GM21786 (cell line): ENCODE measurements at regions not wholly inside any gene's neighbourhood (a gene's known extent, or its start where the extent isn't known, plus 50 kb on each side); places are given as distances from the start of the nearest gene placed in this dataset.
A peak's percentile ranks its signal among the peaks of the same experiment; 100 is the strongest.

Experiments used
- ATAC-seq: cut with Tn5 transposase; IDR thresholded peaks from one replicate; pipeline ENCODE4 v1.9.1; 2021; ENCODE audit not compliant: unreplicated experiment

GRCh38 chr18:25815659-25816058, 274.8 kb downstream of the SS18 start:
- no peak for ATAC-seq

- peak; percentile 90 for ATAC-seq
Measured at GRCh38 chr18:25814841-25815458, 275.5 kb downstream of the SS18 start.

GRCh38 chr18:25813110-25813509, 277.3 kb downstream of the SS18 start:
- ATAC-seq = no peak

GRCh38 chr18:25810736-25811135, 279.7 kb downstream of the SS18 start:
- ATAC-seq = no peak

DNA sequence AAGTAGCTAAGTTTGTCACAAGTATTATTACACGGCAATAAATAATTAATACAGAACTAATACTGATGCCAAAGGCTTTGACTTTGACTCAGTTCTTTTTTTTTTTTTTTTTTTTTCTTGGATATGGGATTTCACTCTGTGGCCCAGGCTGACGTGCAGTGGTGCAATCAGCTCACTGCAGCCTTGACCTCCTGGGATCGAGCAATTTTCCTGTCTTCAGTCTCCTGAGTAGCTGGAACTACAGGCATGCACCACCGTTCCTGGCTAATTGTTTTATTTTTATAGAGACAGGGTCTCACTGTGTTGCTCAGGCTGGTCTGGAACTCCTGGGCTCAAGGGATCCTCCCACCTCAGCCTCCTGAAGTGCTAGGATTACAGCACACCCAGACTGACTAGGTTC, 284.5 kb downstream of the SS18 start:
- no peak for ATAC-seq

GRCh38 chr18:25805323-25805722, 285.1 kb downstream of the SS18 start:
- no peak for ATAC-seq

GRCh38 chr18:25799231-25799630, 291.2 kb downstream of the SS18 start:
- ATAC-seq = no peak

DNA sequence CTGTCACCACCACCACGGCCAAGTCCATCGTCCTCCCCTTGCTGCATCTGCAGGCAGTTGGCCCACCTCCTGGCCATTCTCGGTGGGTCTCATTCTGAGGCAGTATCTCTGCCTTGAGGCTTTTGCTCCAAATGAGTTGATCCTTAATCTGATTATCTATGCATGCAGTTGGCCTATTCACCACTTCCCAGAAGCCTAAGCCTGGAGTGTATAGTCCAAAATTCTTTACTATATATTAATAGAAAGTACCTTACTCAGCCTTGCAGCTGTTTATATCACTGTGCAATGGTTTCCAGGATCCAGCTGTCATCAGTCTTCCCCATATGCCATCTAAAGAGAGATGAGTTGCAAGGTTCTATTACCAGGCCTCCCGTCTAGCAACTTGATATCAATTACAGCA, 292.4 kb downstream of the SS18 start:
- no peak for ATAC-seq

DNA sequence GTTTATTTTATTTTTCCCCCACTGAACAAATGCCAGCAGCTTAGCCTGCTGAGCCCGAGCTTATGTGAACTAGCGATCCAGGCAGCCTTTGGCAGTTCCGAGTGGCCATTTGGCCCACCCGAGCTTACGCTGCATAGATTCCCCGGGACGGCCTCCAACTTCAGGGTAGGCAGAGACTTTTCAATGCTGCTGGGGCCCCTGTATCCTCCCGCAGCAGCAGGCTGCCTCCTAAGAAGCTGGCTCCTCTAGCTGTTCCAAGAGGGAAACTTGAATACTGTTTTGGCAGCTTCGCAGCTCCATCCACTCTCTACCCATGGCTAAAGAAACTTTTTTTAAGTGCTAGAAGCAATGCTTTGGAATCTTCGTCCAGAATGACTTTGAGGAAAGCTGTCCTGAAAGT, 295.2 kb downstream of the SS18 start:
- no peak for ATAC-seq

DNA sequence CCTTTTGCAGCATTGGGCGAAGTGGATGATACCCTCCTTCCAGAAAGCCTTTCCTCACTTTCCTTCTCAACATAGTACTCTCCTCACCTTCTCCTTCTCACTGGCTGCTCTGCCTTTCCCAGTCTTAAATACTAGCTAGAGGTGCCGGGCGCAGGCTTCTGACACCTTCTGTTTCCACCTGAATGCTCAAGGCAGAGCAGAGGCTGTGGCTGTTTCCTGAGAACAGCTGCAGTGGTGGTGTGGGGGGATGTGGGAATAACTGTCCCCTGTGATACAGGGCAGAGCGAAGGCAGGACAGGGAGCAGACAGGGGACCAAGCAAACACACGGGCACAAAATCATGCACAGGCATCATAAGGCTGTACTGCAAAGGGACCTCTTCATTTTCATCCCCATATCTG, 303.1 kb downstream of the SS18 start:
- ATAC-seq = no peak

- ATAC-seq = no peak
Measured at GRCh38 chr18:25786758-25787157, 303.7 kb downstream of the SS18 start.

DNA sequence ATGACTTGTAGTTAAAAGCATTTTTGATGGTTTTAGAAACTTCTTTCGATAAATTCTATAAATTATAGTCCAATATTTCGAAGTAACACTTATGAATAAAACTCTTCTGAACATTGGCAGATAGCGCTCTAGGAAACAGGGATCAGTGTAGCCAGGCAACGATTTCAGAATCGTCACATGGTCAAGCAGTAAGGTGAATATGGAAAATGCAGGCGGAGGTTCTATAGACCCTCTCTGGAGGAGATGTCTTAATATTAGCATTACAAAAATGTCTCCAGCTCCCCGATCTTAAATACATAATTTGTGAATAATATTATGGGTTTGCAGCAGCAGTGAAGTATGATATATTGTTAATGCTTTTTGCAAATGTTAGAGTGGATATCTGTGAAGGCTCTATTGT, 310.3 kb downstream of the SS18 start:
- no peak for ATAC-seq

DNA sequence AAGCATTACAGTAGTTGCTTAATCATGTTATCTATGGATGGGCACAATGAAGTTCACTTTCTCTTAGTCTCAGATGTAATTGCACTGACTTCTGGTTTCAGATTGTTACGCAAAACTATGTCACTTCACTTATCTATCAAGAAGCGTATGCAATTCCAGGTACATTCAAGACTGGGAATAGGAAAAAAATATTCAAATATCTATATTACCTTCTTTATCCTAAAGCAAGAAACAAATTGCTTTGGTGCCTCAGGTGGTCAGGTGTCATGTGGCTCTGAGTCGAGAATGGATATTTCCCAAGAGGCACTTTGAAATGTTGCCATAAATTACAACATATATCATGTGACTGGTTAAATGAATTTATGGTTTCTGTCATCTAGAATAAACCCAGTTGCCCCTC, 318.6 kb downstream of the SS18 start:
- ATAC-seq = no peak

GRCh38 chr18:25764777-25765176, 325.6 kb downstream of the SS18 start:
- ATAC-seq = no peak

- ATAC-seq = no peak
Measured at GRCh38 chr18:25759111-25759510, 331.3 kb downstream of the SS18 start.

DNA sequence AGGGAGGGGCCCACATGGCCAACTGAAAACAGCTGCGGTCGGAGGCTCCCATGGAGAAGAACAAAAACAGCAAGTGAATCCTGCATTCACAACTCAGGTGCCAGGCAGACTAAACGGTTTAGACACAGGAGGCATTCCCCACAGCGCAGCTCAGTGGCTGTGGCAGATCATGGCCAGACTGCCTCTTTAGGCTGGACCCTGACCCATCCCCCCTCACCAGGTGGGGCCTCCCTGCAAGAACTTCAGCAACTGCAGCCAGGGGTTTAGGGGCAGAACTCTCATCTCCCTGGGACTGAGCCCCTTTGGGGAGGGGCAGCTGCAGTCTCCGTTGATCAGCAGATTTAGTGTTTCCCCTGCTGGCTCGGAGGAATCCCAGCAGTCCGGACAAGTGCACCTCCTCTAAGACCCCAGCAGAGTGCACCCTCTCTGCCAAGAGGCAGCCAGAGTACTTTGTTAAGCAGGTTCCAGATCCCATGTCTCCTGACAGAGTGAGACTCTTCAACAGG, 346.7 kb downstream of the SS18 start:
- ATAC-seq = no peak

DNA sequence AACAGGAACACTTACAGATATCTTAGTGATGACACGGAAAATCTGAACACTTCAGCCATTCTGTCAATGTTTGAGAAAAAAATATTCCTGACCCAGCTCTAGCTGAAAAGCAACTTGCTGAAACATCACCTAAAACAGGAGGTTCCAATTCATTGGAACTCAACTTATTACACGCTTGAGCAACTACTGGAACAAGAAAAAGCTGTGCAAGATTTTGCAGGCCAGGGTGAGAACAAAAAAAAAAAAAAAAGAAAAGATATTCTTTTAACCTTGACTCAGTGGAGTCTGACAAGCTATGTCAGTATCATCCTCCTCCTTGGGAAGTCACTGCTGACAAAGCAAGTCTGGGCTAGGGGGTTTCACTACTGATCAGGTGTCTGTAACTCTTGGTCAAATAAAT, 351.0 kb downstream of the SS18 start:
- no peak for ATAC-seq

DNA sequence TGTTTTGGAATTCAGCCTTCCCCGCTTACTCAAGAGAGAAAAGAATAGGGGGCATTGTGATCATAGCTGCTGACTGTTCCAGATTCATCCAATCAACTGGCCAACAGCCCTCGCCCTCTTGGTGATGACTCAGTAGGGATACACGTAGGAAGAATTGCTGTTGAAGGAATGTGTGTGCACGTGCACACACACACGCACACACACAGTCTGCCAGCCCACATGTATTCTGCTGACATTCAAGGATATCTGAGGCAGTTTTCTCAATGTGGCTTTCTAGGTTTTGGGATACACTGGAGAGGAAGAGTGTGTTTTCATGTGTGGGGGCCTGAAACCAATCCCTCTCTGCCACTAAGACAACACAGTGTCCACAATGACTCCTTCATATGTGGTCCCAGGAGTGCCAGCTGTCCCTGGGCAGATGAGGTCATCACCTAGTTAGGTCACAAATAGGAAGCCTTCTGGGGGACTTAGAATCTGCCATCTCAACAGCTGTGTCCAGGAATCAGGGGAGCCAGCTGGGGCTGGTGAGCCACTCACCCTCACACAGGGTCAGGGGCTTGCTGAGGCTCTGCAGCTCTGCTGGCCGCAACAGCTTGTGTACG, 352.6 kb downstream of the SS18 start:
- no peak for ATAC-seq

DNA sequence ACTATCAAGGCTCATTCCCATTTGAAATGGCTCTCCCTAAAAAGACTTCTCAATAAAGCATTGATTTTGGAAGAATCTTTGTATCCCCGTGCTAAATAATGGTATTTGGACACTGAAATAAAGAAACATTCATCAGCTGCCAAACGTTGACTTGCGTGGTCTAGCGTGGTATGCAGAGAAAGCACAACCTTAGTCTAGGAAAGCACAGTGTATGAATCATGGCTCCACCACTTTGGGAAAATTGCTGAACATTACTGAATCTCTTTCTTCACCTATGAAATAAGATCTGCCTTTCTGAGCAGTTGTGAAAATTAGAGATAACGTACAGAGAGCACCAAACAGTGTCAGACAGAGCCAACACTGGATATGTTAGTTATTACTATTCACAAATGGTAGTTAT, 353.9 kb downstream of the SS18 start:
- no peak for ATAC-seq

DNA sequence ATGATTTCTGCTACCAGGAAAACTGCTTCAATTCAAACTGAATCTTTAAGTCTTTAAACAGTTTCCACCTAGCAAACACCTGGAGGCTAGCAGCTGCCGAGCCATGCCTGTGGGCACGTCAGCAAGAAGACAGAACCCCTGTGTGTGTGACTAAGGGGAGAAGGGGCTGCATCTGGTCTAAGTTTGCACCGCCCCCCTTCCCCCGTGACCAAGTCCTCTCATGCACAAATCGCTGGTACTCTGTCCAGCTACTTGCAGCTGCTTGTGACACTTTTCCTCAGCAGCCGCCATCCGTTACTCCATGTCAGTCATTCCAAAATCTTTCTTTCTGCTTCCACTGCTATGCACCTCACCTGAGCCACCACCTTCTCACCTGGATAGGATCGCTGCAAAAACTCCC, 355.0 kb downstream of the SS18 start:
- no peak for ATAC-seq

GRCh38 chr18:25734336-25734735, 356.1 kb downstream of the SS18 start:
- ATAC-seq = no peak

DNA sequence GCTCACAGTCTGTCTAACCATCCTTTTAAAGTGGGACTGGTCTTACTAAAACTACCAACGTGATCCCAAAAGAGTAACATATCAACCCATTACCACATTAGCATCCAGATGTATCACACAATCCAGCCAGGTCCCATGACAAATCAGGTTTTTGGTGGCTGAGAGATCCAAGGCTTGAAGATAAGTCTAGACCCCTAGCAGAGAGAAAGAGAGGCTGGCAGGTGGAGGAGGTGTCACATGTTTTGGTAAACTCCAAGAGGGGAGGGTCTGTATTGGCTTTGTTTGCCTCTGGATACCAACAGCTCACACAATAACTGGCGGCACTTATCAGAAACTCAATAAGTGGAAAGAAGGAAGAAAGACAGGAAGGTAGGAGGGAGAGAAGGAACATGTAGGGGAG, 357.6 kb downstream of the SS18 start:
- ATAC-seq = no peak

DNA sequence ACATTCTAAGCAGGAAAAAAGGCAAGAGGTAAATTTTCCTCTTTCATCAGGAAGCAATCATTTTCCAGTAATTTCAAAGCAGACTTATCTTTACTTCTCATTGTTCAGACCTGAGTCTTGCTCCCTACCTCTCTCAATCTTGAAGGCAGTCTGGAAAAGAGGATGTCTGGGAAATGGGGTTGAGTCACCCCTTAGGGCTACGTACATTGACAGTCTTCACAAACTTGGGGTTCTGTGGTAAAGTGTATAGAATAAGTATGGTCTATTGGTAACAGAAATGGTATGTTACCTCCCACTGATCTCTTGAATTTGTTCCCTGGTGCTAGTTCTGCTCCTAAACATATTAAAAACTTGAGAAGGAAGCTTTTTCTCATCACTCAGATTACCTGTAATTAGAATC, 361.3 kb downstream of the SS18 start:
- ATAC-seq = no peak
